SH-SY5Y (cell line): ENCODE measurements at regions not wholly inside any gene's neighbourhood (a gene's known extent, or its start where the extent isn't known, plus 50 kb on each side); places are given as distances from the start of the nearest gene placed in this dataset.

ENCODE experiments used
- GATA2 ChIP-seq: IDR thresholded peaks from 2 replicates; pipeline ENCODE4 v1.6.1; 2011; ENCODE audit warnings: mild to moderate bottlenecking, low read depth, low read length
- GATA3 ChIP-seq: IDR thresholded peaks from 2 replicates; pipeline ENCODE4 v1.6.1; 2011; ENCODE audit warnings: low read depth, mild to moderate bottlenecking, low read length, moderate library complexity

DNA sequence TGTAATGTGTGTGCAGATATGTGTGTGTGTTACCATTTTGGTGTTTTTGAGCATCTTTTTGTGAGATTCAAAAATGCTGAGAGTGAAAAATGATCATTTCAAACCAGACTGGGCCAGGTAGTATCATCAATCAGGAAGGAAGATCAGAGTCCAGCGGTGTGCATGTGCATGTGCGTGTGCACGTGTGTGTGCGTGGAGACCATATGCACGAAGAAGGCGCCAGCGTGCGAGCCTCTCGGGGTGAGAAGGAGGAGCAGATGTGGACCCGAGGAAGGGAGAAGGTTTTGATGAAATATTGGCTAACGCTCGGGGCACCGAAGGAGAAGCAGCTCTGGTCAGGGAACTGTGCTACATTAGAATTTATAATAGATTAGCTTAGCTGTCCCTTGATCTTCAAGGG is 516.4 kb downstream of the CCDC171 start:
- TF ChIP-seq GATA2 = no peak

DNA sequence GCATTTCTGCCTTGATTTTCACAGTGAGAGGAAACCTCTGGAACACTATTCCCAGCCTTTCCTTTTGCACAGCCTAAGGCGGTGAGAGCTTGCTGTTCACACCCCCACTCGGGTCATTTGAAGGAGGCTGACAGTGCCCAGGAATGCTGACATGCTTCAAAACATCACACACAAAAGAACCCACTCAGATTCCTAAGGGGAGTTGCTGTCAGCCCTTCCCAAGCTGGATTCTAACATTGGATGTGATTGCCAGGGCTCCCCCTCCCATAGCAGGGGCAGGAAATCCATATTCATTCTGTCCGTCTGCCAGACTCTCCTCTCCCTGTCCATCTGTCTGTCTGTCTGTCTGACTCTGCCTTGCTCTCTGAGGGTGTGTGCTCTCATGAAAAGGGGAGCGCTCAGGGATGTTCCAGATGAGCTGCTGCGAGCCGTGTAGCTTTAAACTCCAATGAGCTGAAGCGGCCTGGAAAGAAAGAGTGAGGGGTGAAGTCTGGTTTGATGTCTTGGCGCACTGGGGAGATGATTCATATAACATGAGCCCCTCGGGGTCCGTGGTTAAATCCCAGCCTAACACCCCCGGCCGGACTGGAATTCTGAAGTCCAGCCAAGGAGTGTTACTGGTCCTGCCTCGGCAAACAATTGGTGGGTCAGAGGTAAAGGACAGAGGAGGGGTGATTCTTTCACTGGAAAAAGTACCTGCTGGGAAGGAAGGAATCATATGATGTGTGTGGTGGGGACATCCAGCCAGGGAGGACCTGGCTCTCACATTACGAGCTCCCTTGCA is 517.0 kb downstream of the CCDC171 start:
- TF ChIP-seq GATA2 (no peak), GATA3 (no peak)

DNA sequence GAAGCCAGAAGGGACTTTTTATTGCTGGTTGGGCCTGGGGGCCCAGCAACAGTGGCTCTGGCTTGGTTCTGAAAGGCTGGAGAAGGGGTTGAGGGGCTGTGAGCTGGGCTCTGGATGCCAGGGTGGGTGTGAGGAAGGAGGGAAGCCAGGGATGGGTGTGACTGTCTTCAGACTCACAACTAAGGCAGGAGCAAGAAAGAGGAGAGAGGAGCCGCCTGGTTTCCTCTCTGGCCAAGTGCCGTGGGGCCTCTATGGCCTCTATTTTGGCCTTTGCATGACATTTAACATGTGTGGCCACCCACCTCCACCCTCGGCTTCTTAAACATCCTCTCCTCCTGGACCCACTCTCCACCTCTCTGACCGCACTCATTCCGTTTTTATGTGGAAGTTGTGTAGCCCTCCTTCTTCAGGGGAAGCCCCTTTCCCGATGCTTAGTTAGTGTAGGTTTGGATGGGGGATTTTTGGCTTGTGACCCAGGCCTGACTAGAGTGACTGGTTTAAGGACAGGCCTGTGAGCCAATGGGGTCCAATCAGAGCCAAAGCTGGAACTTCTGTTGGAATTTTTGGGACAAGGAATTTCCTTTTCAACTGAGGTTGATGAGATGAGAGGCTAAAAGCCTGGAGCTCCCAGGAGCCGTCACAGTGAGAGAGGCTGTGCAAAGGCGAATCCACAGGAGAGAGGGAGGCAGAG is 517.8 kb downstream of the CCDC171 start:
- TF ChIP-seq GATA3 = no peak
- TF ChIP-seq GATA2 = no peak

DNA sequence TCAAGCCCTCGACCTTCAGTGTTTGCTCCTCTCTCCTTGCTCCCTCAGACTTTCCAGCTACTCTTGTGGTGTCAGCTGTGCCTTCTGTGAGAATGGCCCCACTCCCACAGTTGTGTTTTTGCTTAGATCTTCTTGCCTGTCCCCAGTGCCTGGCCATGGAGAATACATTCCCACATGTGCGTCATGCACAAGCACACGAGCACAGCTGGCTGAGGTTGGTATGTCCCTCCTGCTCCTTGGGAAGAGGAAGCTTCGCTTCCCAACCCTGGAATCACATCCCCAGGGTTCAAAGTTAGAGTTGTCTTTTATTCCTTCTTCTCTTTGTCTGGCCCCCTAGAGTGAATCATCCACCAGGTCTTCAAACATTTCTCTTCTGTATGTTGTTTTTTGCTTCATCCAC is 518.6 kb downstream of the CCDC171 start:
- TF ChIP-seq GATA2 (no peak), GATA3 (no peak)

DNA sequence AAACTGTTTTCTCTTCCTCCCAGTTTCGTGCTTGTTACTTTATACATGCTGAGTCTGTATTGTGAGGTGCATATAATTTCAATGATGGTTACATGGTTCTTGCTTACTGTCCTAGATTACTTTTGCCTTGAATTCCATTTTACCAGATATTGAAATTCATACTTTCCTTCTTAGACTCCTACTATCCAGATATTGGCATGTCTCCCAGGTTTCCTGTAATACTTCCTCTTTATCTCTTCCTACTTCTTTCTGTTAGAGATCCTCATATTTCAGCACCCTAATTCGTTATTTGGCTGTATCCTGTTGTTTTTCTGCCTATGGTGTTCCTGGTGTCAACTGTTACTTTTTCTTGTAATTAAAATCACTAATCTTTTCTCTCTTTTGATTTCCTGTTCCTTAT is 522.1 kb downstream of the CCDC171 start:
- TF ChIP-seq GATA2 = no peak

DNA sequence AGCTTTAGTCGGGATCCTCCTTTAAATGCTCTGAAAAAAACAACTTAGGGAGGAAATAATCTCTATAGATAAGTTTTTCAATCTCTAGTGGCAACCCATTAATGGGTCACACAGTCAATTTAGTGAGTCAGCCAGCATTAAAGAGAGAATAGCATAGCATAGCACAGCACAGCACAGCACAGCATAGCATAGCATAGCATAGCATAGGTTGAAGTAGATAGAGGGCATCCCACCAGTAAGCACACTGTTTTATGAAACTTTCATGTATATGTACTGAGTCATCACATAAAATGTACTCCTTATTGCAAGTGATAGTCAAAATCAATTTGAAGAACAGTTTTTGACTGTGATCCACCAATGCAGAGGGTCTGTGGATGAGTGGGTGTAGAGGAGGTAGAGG is 522.9 kb downstream of the CCDC171 start:
- TF ChIP-seq GATA2 = no peak
- TF ChIP-seq GATA3 = no peak

DNA sequence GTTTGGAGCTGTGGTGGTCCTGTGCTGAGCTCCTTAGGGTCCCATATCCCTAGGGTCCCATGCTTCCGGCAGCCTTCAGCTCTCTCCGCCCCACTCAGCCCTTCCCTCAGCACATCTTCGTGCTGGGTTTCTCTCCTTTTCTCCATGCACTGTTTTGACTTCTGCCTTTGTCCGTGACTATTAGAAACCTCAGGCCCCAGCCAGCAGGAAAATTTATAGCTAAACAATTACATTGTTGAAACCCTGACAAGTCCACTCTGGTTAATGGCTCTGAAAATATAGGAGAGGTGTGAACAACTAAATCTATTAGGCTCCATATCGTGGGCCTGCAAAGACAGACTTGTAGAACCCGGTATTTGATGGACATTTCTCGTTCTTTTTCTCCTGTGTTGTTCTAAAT is 523.7 kb downstream of the CCDC171 start:
- TF ChIP-seq GATA3 (no peak), GATA2 (no peak)

DNA sequence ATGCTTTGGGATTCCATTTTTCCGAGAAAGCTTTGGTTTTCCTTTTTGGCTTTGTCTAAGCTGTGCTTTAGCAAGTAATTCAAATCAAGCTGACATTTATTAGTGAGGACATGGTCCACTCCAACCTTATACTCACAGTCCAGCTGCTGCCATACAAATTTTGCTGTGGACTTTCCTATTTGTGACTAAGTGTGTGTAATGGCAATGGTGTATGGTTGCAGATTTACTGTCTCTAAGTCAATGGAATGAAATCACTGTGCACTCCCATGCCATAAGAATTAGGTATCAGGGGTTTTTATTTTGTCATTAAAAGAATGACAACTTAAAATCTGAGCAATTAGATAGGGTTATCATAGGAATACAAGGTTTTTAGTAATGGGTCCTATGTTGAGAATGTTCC is 530.0 kb downstream of the CCDC171 start:
- no peak for TF ChIP-seq GATA3

DNA sequence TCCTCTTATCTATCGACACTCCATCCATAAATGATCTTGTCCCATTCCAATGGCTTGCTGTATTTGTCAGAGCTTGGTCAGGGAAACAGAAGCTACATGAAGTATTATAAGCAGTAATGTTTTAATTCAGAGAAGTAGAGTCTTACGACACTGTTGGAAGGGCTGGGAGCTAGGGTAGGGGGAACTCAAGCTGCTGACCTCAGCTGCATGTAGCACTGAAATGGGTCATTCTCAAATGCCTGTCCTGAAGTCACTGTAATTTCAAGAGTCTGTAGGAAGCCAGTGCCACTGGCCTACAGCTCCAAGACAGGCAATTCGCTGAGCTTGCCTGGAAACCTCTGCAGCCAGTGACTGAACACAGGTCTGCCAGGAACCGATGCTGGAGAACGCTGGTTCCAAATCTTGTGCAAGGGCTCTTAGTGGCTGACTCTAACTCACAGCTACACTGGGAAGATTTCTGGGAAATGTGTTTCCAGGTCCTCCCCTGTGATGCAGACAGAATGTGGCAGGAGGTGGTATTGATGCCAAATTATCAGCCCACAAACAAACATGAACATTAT is 532.4 kb downstream of the CCDC171 start:
- TF ChIP-seq GATA2 = no peak
- no peak for TF ChIP-seq GATA3

DNA sequence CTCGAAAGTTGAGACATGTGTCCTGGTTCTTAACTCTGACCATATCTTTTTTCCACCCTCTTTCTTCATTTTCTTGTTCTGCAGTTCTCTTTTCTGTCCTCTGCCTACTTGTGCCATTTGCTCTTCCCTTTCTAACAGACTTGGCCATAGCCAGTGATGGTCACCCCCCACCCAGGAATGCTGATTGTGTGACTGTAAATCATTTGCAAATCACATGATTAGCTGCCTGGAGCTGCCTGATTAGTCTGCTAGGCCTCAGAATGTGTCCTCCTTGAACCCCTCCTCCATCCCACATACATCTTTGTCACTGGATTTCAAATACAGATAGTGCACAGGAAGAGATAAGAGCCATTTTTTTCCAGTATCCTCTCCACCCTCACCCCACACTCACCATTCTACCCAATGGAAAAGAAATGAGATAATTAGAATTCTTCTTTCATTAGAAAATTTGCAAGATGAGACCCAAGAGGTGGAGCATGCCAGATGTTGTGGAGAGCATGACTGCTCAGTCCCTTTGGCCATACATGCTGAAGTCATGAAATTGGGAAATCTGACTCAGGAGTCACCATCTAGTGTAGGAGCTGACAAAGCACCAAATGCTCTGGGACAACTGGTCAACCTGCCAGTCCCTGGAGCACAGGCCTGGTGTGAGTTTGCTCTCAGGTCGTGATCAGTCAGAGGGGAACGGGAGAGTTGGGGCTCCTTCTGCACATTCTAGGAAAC is 538.2 kb downstream of the CCDC171 start:
- TF ChIP-seq GATA3 = no peak
- no peak for TF ChIP-seq GATA2

DNA sequence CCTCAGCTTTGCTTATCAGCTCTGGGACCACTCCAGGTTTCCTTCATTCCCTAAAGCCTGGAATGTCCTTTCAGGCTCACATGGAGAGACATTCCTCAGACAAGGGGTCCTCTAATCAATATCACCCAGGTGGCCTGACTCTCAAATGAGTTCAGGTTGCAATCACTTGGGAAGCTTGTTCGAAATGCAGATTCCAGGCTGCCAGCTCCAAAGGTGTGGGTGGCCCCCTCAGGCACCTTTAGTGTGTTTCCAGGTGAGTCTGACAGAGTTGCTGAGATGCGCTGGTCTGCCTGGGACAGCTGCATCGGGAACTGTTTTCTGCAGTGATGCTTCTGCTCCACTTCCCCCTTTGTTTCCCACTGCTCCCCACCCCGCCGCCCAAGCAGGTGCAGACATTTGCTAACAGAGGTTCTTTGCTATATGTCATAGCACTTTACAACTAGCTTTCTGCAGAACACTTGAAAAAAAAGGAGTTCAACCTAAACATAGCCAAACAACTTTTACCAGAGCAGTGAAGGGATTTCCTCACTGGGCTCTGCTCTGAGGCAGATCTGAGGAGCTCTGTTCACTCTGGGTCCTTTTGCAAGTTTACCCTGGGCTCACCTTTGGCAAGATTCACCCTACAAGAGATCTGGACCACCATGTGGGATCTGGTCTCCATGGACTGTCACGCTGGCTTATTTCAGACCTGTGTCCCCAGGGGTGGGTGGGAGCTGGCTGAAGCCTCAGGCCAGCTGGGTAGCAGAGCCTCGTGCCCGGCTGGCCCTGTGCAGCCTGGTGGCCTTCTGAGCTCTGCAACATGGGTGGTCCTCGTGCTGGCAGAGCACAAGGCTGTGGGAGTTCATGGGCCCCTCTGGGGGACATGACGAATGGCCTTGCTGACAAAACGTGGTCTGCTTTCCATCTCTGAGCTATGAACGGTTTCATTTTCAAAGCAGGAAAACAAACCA is 539.6 kb downstream of the CCDC171 start:
- TF ChIP-seq GATA2 (no peak), GATA3 (no peak)

DNA sequence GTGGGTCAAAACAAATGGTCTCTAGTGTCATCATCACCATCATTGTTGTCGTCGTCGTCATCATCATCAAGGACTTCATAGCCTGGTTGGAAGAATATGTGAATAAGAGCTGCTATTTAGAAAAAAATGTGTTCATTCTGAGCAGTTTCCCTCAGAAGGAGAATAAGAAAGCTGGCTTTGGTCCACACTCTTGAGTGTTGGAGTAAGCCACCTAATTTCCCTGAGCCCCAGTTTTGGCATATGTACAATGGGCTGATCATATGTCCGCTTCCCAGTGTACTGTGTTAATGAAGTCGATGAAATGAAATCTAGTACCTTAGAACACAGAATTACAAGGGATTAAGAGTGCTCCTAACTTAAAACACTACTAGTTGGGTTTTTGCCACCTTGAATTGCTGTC is 545.5 kb downstream of the CCDC171 start:
- TF ChIP-seq GATA3 (no peak), GATA2 (no peak)

DNA sequence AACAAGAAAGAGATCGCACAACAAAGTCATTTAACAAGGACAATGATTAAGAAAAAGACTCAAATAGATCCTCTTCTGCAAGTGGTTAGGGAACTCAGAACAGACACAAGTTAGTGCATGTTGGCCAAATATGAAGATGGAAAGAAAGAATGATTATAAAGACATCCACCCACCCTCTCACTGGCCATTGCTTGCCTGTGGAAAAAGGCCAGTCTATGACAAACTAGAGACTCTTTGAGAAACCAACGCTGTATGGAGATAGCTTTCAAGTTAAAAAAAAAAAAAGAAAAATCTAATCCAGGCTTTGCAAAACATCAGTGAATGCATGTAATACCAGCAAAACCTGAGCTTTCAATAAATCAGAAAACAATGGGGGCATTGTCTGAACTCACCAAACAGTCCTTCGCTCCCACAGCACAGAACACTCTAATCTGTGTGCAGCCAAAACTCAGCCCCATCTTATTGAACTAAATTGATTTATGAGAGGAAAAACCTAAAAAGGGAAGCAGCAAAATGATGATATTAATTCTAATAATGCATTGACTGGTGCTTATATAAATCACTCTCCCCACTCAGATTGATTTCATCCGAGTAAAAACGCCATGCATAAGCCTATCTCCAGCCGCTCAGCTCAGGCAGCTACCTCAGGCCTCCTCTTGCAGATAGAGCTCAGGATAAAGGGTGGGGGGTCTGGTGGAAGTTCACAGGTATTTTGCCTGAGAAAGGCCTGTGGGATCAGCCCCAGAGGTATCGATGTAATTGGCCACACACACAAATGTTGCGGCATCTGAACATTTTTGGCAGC is 547.1 kb downstream of the CCDC171 start:
- no peak for TF ChIP-seq GATA2
- TF ChIP-seq GATA3 = no peak
